DMS79 treated with DMSO at 0.1 percent for 48 hours (cell line): ENCODE measurements at regions not wholly inside any gene's neighbourhood (a gene's known extent, or its start where the extent isn't known, plus 50 kb on each side); places are given as distances from the start of the nearest gene placed in this dataset.
A peak's percentile ranks its signal among the peaks of the same experiment; 100 is the strongest.

ENCODE experiments used
- DNase-seq: peaks from one replicate; lab custom pipeline; 2025; lab: John Stamatoyannopoulos, UW

- DNase-seq = no peak
Observed at GRCh38 chr2:128368437-128369107, 49.9 kb upstream of the HS6ST1 start.

- DNase-seq = no peak
Observed at GRCh38 chr2:128369108-128369555, 50.5 kb upstream of the HS6ST1 start.

DNA sequence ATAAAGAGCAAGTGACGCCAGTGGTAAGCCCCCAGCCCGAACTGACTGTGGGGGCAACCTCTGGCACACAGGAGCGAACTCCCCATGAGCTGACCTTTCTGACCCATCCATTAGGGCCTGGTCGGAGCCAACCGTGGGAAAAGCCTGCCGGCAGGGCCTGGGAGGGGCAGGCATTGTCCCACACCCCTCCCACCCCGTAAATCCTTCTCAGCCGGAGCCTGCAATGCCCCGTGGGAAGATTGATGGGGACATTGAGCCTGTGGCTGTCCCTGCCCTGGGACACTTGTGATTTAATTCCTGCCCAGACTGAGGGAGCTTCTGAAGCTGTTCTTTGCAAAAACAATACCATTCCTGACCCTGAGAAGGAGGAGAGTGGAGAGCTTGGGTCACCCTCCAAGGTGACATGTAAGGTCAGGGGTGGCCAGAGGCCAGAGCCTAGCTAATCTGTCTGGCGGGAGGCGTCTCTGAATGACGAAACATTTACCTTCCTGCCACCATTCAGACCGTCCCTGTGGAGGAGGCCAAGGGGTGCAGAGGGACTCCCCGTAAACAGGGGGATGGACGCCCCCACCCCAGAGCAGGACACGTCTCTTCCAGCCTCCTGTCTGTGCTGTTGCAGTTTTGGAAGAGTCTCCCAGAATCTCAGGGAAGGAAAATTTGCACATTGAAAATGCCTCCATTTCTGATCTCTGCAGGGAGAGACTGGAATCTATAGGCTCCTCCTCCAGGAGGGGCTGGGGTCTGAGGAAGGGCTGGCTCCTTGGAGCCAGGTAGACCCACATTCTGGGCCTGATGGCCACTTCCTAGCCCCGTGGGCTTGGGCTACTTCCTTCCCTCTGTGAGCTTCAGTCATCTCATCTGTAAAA is 51.2 kb upstream of the HS6ST1 start:
- no peak for DNase-seq

GRCh38 chr2:128370468-128371247 is 52.0 kb upstream of the HS6ST1 start:
- no peak for DNase-seq

DNA sequence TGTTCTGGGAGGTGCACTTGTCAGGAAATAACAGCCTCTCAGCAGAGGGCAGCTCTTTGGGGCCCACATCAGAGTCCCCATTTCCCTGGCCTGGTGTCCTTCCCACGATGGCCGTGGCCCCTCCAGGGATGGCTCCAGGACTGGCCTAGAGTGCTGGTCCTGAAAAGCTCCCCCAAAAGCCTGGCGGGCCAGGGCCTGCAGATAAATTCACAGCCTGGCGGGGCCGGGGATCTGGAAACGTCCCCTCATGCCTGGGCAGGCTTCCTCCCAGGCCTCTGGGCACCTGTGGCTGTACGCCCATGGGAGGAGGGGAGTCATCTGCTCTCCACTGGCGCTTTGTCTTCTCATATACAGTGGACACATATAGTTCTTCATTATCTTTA is 52.6 kb upstream of the HS6ST1 start:
- DNase-seq = no peak

DNA sequence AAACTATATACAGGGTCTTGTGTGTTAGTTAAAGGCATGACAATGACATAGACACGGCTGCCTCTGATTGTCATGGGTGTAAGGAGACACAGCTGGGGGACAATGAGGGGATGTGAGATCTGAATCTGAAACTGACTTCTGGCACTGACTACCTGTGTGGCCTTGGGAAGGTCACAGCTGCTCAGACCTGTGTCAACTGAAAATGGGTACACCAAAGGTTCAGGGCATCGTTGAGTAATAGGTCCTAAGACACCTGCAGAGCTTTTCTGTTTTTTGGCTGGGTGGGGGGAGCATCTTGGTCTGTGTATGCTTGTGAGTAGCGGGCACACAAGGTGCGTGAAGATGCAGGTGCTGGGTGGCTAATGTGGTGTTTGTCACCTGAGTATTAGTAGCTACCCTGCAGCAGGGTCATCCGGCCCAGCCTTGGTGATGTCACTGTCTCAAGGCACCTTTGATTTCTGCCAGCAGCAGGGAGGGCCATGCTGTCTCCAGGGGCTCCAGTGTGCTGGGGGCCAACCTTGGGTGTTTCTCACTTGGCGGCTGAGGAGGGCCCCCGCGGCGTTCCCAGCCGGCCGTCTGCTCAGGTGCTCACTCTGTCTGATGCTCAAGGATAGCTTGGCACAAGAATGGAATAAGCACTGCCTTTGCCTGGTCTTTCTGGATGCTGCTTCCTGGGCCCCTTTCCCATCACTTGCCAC is 53.1 kb upstream of the HS6ST1 start:
- no peak for DNase-seq

DNA sequence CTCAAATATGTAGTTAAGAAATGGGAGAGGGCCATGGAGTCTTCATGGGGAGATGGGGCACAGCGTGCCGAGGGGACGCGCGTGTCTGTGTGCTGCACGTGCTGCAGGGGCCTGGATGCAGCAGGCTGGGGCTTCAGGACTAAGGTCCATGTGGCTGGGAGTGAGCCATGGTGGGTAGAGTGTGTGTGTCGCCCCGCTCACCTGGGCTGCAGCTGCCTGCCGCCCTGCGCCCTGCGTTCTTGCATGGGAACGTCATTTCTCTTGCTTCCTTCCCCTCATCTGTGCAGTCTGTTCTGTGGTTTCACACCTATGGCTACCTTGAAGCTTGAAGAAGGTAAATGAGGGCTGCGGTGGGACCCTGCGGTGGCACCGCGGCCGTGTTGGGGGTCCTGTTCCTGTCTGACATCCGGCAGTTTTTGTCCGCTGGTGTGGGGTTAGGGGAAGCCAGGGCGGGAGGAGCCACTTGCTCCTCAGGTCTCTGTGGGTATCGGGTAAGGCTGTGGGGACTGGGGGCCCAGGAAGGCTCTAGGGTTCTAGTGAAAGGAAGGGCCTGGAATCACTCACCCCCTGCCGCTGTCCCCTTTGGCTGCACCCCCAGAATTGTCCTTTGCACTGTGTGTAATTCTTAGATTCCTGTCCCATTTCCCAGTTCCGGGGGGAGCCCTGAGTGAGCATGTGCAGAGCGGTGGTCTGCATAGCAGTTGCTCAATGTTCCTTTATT is 54.1 kb upstream of the HS6ST1 start:
- DNase-seq = no peak

DNA sequence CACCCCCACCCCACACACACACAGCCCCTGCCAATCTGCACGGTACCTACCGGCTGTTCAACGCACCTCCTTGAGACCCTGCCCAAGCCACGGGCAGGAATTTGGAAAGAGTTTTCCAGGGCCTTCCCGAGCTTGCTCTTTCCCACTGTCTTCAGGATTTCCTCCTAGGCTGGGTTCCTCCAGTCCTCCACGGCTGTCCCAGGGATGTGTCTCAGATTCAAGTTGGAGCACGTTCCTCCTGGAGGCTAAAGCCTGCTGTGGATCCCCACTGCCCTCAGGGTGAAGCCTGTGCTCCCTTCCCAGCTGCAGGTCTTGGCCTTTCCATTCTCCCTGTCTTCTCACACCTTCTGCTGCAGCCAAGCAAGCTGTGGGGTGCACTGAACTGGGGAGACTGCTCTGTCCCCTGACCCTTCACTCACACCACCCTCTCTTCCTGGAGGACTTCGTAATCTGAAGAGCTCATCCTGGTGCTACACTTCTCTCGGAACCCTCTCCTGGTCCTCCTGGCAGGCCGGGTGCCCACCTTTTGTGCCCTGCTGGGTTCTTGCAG is 54.9 kb upstream of the HS6ST1 start:
- no peak for DNase-seq

DNA sequence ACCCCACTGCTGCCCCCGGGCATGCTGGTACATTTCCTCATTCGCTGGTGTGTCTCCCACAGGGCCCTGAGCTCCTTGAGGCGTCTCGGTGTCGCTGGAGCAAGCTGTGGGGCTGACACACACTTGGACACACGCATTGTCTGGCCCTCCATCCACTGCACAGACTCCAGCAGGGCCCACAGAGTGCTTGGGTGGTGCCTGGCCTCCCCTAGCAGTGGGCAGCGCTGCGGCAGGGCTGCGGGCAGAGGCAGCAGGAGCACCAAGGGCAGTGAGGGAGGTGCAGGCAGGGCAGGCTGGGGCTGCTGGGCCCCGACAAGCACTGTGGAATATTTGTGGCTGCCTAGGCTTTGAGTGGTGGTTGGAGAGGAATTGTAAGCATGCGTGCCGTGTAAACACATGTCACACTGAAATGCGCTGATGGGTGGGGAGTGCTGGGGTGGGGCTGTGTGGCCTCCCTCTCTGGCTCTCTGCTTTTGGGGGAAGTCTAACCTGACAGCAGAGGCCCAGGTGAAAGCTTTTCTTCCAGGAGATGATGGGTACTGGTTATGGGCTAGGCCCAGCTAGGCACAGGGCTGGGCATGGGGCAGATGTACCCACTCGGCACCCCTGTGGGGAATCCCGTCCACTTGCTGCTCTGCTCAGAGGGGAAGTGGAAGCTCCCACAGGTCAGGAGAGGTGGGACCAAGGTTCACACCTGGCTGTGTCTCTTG is 55.5 kb upstream of the HS6ST1 start:
- DNase-seq = peak; percentile 40

DNA sequence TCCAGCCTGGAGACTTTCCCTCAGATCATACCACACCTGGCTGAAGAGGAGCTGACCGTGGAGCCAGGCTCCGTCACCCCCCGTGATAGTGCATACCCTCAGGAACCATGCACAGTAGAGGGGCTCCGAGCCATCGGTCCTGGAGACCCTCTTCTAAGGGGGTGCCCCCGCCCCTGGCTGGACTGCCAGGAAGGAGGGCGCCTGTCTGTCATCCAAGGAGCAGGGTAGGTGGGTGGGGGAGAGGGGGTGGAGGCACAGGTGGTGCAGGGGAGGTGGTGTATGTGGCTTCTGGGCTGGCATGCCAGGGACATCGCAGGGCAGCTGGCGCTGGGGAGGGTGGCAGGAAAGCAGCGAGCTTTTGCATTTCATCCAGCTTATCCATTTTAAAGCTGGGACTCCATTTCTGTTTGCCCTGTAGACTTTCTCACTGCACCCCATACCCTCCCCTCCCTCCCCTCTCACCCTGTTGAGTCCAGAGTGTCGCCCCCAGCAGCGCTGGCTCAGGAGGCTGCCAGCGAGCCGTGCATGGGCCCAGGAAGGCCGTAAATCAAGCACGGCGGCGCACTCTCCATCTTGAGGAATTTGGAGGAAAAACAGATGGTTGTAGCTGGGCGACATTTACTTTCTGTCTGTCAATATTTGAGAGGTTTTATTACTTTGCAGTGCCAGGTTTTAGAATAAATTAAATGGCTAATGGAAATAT is 56.2 kb upstream of the HS6ST1 start:
- DNase-seq = no peak

DNA sequence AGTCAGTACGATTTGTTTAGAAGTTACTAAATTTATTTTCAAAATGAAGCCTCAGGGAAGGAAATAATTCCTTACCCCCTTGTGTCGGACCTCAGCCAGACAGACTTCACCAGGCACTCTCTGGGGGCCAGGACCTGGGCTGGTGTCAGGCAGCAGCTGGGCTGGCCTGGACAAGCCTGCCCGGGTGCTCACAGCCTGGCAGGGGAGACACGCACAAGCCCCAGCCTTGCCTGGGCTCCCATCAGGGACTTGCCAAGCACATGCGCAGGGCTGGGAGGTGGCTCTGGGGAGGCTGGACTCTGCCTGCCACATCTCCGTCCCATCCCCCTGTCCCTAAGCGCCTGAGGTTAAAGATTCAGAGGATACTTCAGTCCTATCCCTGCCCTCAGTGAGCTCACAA is 56.8 kb upstream of the HS6ST1 start:
- peak; percentile 12 for DNase-seq

DNA sequence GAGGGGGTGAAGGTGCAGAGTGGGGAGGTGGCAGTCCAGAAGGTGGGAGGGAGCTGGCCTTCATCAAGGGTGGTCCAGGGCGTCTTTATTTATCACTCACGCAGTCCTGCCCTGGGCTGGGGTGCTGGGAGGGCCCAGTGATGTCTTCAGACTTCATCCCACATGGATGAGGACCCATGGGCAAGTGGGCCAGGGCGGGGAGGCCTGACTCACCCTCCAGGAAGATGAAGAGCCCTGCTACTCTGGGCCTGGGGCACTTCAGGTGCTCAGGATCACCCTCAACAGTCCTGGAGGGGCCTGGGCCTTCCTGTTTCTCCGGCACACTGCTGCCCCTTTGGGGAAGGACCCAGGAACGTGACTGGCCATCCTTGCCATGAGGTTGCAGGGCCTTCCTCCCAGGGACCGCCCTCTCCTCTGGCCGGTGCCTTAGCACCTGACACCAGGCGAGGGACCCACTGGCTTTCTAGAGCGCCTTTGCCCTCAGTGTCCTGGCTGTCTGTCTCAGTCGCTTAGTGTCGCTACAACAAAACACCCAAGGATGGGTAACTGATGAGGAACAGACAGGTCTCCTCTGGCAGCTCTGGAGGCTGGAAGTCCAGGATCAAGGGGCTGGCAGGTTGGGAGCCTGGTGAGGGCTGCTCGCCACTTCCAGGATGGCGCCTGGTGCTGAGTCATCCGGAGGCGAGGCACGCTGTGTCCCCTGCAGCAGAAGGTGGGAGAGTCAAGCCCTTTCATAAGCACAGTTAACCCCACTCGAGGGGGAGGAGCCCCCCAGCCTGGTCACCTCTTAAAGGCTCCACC is 57.8 kb upstream of the HS6ST1 start:
- DNase-seq = no peak

- no peak for DNase-seq
Observed at GRCh38 chr2:128377071-128377910, 58.6 kb upstream of the HS6ST1 start.

- DNase-seq = no peak
Observed at GRCh38 chr2:128378231-128379020, 59.8 kb upstream of the HS6ST1 start.

- no peak for DNase-seq
Observed at GRCh38 chr2:128379021-128380015, 60.6 kb upstream of the HS6ST1 start.
